ENCODE measurements at regions not wholly inside any gene's neighbourhood (a gene's known extent, or its start where the extent isn't known, plus 50 kb on each side); places are given as distances from the start of the nearest gene placed in this dataset.

- no peak for TF ChIP-seq CTCF (IDR thresholded peaks at IDR 0.05; ENCODE audit: poor library complexity)
- no peak for TF ChIP-seq EZH2 (IDR thresholded peaks at IDR 0.05; ENCODE audit: borderline replicate concordance)
- TF ChIP-seq EZH2phosphoT487 (IDR thresholded peaks at IDR 0.05; ENCODE audit: low read depth, severe bottlenecking, unreplicated experiment) = no peak
Measured at GRCh38 chr18:64253222-64253621, 104.3 kb upstream of the LINC00305 start.

All from hepatocyte (in vitro differentiated cells).